ENCODE measurements at regions not wholly inside any gene's neighbourhood (a gene's known extent, or its start where the extent isn't known, plus 50 kb on each side); places are given as distances from the start of the nearest gene placed in this dataset.
"Not testable (repeated sequence)": the region's sequence is repeated elsewhere in the genome, so short reads cannot be mapped to it uniquely, and the experiment has no call there.

GRCh38 chr16:5925850-5926249 is 828.3 kb upstream of the EEF2KMT start:
- no peak for DNase-seq

GRCh38 chr16:5922686-5923085 is 825.1 kb upstream of the EEF2KMT start:
- no peak for DNase-seq

DNA sequence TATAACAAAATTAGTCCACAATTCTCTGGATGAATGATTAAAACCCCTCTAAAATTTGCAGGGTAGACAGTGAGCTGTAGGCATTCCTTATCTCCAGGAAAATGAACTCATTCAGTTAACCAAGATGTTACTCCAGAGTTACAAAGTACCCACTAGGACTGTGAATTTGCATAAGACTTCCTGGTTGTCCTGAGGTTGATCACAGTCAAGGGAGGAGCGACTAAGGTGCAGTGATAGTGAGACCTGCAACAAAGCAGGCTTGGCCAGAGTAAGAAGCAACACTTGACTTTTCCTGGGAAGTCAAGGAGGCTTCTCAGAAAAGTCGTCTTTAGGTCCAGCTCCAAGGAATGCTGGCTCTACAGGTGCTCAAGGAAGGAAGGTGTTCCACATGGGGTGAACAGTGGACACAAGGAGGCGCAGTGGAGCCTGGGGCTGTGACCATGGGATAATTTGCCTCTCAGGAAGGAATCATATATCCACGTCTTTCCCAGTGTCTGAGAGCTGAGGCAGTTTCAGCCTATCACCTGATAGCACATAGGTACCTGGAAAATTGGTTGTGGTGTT is 821.1 kb upstream of the EEF2KMT start:
- DNase-seq, result no peak

DNA sequence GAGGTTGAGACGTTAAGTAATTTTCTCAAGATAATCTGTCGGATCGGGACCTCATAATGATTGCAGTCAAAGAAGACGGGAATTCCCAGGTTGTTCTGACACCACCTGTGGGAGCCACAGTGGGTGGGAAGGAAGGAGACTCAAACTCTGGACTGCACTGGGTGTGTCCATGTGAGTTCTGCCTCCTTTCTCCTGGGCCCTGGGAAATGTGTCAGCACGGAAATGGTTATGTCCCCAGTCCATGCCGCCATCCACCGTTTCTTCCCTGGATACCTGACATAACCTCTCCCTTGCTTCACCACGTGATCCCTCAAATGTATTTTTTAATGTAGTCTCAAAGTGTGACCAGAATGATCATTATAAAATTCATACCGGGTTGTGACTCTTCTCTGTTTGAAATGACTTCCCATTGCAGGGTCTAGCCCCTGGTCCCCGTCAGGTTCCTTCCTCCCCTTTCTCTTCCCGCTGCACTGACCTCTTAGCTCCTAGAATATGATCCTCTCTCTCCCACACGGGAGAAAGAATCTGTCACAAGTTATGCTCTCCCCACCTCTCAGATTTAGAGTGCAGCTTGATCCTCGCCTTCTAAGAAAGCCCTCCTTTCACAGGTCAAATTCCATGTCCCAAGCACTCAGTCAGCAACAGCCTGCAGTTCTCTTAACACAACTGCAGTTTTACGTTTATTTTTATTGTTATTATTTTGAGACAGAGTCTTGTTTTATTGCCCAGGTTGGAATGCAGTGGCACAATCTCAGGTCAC is 820.0 kb upstream of the EEF2KMT start:
- no peak for DNase-seq

GRCh38 chr16:5916711-5917191 is 819.2 kb upstream of the EEF2KMT start:
- DNase-seq, result no peak

DNA sequence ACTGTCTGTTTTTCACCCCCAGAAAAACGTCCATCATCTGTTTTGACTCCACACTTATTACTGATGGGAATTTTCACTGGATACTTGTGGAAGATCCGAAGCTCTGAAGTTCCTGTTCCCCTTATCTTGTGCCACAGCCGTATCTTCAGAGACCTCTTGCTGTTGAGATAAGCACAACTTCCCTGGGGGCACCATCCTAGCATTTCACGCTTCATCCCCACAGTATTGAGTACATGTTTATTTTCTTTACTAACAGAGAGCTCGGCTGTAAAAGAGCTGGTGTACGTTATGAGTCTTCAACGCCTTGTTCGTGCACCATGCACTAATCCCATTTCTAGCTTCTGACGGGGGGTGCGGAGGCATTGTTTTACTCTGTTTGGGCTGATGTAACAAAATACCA is 813.6 kb upstream of the EEF2KMT start:
- no peak for DNase-seq

- not testable (repeated sequence) for DNase-seq
Observed at GRCh38 chr16:5909556-5909955, 812.0 kb upstream of the EEF2KMT start.

DNA sequence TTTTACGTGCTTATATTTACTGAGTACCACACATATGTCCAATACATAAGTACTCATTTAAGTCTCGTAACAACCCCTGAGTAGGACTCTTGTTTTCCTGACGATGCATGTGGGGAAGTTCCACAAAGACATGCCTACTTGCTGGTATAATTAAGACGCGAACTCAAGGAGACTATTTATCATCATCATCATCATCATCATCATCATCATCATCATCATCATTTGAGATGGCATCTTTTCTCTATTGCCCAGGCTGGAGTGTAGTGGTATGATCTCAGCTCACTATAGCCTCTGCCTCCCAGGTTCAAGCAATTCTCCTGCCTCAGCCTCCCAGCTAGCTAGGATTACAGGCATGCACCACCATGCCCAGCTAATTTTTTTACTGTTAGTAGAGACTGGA is 809.9 kb upstream of the EEF2KMT start:
- DNase-seq, result no peak

DNA sequence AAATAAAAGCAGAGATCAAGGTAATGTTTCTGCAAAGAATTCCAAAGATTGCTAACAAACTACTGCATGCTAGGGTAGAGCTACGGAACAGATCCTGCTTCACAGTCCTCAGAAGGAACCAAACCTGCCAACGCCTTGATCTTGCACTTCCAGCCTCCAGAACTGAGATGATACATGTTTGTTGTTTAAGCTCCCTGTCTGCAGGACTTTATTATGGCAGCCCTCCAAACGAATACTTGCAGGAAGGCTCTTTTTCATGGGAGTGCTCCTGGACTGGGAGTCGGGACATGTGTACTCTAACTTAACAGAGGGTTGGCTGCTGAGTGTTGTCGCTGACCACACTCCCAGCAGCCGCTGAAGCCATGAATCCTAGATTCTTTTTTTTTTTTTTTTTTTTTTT is 808.8 kb upstream of the EEF2KMT start:
- DNase-seq, result no peak

DNA sequence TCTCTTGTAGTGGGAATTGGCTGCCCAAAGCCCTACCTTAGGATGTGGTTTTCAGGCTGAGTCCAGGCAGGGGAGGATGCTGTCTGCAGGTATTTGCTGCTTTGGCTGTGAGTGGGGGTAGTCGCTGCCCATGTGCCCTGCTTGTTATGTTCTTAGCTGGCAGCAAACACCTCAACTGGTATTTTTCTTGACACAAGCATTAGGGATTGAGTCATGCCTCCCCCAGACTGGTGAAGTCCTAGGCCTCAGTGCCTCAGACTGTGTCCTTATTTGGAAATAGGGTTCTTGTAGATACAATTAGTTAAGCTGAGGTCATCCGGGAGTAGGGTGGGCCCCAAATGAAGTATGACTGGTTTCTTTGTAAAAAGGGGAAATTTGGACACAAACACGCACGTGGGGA is 808.3 kb upstream of the EEF2KMT start:
- DNase-seq, result no peak

DNA sequence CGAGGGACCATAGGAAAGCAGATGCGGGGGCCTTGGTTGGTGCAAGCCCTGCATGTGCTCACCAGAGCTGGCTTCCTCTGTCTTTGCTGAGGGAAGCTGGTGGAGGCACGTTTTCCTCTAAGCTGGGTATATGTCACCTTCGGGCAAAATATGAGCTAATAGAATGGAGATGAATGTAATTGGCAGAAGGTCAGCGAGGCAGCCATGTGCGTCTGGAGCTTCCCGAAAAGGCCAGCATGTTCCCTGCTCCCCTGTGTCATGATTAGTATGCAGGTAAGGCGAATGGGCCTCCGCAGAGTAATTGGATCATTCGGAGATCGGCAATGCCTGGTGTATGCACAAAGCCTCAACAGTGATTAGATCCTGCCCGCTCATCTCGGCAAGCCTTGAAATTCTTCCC is 806.2 kb upstream of the EEF2KMT start:
- no peak for DNase-seq

- DNase-seq, result no peak
Observed at GRCh38 chr16:5903153-5903552, 805.6 kb upstream of the EEF2KMT start.

DNA sequence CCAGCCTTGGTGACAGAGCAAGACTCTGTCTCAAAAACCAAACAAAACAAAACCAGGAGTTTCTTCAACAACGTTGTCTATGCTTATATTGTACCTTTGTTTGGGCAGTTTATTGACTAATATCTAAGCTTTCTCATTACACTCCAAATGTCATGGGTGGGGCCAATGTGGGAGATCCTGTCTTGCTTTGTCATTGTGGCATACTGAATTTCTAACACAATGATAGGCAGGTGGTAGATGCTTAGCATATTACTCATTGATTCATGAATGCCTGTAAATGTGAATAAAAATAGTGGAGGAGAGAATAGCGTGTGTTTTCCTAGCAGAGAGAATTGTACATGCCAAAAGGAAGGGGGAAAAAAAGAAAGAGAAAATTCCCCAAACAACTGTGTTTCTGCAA is 802.5 kb upstream of the EEF2KMT start:
- no peak for DNase-seq

- no peak for DNase-seq
Observed at GRCh38 chr16:5895976-5896375, 798.4 kb upstream of the EEF2KMT start.

DNA sequence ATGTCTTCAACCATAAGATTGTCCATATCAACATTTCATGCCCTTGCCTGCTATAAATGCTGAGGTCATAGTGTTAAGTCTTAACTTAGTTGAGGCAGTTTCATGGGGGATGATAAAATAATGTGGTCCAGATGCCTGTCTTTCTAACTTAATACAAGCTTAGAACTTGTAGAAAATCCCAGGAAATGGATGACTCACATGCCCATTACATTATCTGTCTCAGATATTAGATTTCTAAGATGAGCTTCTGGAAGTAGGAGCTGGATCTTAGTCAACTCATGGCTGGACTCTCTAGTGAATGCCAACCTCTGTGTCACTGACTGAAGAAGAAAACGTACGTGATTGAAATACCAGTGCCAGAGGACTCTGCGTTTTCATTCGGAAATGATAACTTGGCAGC is 797.5 kb upstream of the EEF2KMT start:
- no peak for DNase-seq

DNA sequence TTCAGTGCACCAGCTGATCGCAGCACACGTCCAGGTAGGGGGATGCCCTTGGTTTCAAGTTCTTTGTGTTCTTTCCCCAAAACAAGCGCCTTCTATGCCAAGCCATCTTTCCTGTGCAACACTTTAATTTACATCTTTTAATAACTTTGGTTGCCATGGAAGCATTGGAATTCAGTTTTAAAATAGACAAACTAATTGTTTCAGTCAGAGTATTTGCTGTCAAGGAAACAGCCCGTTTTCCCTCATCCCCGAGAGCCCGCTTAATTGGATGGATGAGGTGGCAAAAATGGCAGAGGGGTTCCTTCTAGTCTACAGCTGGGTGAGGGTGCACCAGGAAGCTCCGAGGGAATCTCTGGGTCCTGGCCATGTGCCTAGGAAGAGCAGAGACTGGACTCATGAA is 793.7 kb upstream of the EEF2KMT start:
- no peak for DNase-seq

- no peak for DNase-seq
Observed at GRCh38 chr16:5885521-5885920, 787.9 kb upstream of the EEF2KMT start.

DNA sequence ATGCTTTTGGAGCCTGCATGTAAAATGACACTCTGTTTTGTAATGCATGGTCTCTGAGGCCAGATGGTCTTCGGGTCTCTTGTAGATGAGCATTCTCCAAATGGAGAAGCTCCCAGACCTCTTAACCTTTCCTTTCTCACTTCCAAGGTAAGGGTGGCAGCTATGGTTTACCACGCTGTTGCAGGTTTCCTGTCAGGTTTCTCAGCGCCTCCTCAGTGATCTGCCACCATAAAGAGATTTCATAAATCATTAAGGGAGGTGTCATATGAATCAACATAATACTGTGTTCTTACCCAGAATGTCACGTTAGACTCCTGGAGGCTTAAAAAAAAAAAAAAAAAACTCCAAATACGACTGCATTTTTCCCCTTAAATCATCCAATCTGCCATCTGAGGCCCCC is 787.4 kb upstream of the EEF2KMT start:
- DNase-seq, result no peak

- DNase-seq, result no peak
Observed at GRCh38 chr16:5884339-5884738, 786.7 kb upstream of the EEF2KMT start.

GRCh38 chr16:5882087-5882640 is 784.6 kb upstream of the EEF2KMT start:
- no peak for DNase-seq

- DNase-seq, result no peak
Observed at GRCh38 chr16:5875416-5875815, 777.8 kb upstream of the EEF2KMT start.

GRCh38 chr16:5874899-5875298 is 777.3 kb upstream of the EEF2KMT start:
- DNase-seq, result no peak

DNA sequence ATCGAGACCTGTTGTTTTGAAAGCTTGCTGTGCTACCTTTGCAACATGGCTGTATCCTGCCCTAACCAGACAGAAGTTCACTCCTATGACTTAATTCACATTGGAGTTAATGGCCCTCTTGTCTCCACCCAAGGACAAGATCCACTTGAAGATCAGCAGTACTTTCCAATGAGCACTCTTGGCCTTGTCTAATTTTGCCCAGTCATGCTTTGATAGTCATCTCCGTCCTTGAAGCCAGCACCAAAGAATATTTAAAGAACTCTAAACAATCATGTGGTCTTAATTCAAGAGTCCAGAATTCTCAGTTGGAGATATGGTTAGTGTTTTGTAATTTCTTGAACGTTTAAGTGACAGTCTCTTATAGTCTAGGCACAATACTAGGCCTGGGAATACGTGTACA is 775.6 kb upstream of the EEF2KMT start:
- no peak for DNase-seq

DNA sequence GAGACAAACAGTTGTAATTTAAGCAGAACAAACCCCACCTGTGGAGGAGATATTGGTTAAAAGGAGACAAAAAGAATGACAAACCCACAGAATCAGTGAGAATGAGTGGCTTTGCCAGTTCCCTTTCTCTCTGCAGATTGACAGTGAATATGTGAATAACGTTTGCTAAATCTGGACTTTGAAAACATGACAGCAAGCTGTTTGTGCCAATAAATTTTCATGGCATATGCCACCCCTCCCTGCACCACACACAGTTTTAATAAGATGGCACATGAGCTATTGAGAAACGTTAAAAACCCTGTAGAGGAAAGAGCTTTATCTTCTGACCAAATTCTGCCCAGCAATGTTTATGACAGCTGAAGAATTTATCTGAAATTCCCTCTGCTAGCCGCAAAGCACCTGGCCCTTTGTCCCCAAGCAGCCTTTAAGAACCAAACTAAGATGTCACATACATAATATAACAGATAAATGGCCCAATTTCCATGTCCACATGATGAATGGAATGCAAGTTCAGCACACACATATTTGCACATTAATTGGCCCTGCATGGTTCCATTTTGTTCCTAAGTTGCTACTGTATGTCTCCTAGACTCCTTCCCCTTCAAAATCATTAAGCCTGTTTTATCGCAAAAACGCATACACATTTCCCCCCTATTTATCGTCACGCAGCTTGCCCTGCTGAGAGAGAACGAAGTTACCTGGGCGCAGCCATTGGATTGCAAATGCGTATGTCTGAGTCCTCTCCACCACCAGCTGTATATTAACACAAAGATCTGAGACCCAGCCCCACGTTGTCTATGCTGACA is 773.5 kb upstream of the EEF2KMT start:
- no peak for DNase-seq
